GM19240 (cell line): ENCODE measurements at regions not wholly inside any gene's neighbourhood (a gene's known extent, or its start where the extent isn't known, plus 50 kb on each side); places are given as distances from the start of the nearest gene placed in this dataset.

Source experiments
- DNase-seq: peaks from one replicate; pipeline ENCODE4 v3.0.0; 2011; ENCODE audit warnings: low spot score; ENCODE audit not compliant: insufficient read length

- no peak for DNase-seq
Observed at GRCh38 chr5:38207343-38207742, 51.0 kb upstream of the EGFLAM start.

- DNase-seq: no peak
Observed at GRCh38 chr5:38202741-38203140, 55.6 kb upstream of the EGFLAM start.

DNA sequence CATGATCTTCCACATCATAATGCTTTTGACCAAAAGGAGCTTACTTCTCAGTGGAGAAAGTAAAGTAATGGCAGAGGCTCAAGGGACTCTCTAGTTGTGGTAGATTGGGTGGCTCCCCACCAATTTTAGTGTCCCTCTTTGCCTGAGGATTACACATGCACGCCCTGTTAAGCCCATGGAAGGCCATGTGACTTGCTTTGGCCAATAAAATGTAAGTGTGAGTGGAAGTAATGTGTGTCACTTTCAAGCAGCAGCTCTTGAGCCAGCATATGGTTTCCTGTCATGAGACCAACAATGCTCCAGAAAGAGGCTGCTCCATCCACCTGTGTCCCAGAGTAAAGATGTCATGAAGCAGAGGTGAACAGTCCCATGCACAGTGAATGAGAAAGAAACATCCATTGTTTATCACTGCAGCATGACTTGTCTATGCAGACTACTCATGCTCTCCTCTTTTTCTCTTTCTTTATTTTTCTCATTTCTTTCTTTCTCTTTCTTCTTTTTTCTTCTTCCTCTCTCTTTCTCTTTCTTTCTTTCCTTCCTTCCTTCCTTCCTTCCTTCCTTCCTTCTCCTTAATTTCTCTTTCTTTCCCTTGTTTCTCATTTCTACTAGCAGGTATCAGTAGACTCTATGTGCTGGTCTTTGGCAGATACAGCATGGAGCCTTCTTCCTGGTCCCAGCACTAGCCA is 57.3 kb upstream of the EGFLAM start:
- DNase-seq: no peak

- DNase-seq: no peak
Observed at GRCh38 chr5:38197118-38197517, 61.2 kb upstream of the EGFLAM start.

GRCh38 chr5:38193015-38193581 is 65.3 kb upstream of the EGFLAM start:
- DNase-seq: peak; percentile 66

- DNase-seq: no peak
Observed at GRCh38 chr5:38191693-38192092, 66.7 kb upstream of the EGFLAM start.

DNA sequence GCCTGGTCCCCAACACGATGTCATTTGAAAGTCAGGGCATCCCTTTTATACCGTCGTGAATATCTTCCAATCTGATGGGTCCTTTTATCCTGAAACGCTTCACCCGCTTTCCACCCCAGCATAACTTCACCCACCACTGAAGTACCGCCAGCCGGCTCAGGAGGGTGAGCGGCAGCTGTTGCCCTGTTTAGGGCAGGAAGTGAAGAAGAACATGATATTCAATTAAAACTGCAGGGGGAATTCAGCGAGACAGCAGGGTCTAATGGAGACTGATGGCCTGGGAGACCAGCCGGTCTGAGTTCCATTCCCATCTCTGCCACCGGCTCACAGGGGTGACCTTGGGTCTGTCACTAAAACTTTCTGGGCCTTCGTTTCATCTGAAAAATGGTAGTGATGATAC is 68.2 kb upstream of the EGFLAM start:
- no peak for DNase-seq

DNA sequence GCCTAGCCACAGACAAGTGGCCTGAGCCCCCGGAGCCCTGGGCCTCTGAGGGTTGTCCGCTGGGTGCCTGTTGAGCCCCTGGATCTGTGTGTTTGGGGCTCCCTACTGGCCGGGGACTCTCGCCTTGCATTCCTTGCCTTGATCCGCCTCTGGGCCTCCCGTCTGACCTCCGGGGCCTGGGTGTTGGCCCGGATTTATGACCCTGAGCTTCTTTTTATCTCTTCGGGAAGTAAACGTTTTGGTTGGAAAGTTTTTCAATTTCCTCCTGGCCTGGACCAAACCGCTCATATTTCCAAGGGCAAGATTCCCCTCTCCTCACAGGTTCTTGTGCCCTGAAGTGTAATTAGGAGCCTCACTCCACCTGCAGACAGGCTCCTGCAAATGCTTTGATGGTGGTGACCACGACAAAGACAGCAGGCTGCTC is 69.3 kb upstream of the EGFLAM start:
- DNase-seq: no peak

DNA sequence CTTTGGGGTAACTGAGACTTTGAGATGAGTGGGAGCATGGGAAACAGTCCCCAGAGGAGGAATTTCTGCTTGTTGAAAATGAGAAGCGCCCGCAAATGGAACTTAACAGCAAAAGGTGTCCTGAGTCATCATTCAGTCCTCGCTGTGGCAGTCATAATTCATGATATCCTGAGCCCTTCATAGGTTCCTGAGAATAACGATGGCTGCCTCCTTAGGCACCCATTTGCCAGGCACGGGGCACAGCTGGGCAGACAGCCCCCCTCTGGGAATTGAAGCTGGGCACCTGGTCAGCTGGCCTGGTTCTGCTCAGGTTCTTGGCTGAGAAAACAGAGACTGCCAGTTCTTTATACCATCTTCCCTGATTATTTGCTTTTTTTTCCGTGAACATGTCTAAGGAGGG is 69.8 kb upstream of the EGFLAM start:
- no peak for DNase-seq

DNA sequence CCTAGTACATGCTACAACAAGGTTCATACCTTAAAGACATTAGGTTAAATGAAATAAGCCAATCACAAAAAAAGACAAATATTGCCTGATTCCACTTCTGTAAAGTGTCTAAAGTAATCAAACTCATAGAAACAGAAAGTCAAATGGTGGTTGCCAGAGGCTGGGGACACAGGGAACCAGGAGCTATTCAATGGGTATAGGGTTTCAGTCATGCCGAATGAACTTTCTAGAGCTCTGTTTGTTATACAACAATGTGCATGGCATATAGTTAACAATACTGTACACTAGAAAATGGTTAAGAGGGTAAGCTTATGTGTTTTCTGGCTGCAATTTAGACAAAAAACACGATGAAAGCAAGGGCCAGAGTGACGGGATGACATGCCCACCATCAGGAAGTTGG is 70.8 kb upstream of the EGFLAM start:
- no peak for DNase-seq

DNA sequence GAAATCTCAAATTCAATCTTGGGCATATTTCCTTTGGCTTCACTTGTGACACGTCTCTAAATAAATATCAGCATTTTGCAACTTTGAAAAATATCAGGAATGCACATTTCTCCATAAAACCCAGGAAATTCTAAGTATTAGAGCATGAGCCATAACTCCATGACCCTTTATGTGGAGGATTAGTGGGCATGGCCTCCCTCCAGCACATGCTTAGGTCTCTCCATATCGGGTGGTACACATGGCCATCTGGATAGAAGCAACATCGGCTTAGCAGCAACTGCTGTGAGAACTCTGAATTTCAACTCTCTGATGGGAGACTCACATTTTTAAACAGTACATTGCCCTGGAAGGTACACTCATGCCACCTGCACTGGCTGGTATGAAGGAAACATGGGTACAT is 73.7 kb upstream of the EGFLAM start:
- no peak for DNase-seq

DNA sequence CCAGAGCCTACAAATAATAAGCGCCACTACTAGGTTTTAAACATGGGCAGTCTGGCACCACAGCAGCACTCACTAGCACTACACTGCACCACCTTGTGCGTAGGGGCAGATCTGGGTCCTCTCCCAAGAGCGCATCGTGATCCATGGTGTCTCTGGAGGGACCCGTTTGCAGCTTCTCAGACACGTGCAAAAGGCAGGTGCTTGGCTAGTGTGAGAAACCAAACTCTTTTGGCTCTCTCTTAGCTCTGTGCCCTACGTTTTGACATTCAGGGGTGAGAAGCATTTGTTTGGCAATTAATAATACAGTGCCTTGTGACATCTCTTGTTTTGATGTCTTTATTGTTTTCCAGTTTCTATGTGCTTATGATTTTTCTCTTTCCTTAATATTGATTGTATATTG is 75.4 kb upstream of the EGFLAM start:
- no peak for DNase-seq

- DNase-seq: no peak
Observed at GRCh38 chr5:38168029-38168428, 90.3 kb upstream of the EGFLAM start.

DNA sequence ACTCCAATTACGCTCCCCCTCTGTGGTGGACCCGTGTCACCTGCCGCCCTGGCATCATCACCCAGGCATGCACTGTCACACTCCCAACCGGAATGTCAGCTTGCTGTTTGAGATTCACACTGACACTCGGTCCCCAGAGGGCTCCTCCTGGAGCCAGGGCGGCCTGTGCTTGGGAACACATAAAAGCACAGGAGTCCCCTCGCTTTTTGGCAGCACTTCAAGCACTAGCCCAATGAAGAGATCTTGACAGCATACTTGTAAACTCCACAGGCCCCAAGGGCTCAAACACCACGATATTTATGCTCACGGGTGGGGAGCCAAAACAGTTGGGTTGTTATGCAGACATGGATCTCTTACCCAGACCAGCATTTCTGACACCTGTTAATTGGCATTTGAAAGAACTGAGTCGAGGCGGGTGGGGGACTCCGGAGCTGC is 90.8 kb upstream of the EGFLAM start:
- DNase-seq: no peak

DNA sequence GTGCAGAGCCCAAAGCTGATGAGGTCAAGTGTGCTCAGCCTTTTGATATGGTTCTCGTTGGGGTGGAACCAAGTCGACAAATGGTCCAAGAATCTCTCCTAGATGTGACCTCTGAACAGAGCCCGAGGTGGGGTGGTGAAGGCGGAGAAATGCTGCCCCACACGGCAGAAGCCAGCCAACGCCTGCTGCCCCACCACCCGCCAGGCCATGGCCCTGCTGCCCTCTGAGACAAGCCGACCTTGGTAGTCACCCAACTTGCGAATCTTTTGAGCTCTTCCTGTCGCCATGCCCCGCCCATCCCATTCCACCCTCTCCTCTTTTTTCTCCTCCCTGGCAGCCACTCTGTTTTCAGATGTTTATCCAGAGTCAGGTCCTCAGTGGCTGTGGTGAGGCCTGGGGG is 91.5 kb upstream of the EGFLAM start:
- no peak for DNase-seq

- DNase-seq: no peak
Observed at GRCh38 chr5:38165435-38165834, 92.9 kb upstream of the EGFLAM start.

GRCh38 chr5:38164776-38165399 is 93.5 kb upstream of the EGFLAM start:
- no peak for DNase-seq

GRCh38 chr5:38163636-38164237 is 94.6 kb upstream of the EGFLAM start:
- no peak for DNase-seq

DNA sequence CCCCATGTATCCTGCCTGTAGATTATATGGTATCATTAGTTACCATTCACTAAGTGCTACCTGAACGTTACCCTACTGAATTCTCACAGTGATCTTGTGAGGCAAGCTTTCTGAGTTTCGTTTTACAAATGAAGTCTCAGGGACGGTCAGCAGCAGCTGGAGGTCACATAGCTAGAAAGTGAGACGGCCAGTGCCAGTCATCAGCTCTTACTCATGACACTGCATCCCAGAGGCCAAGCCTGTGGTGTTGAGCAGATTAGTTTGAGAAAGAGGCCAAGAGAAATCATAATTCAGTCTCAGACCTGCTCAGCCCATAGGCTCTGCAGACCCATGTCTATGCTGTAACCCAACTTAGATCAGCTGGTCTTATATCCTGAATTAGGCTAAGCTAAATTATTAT is 95.7 kb upstream of the EGFLAM start:
- DNase-seq: no peak

GRCh38 chr5:38157024-38157423 is 101.3 kb upstream of the EGFLAM start:
- DNase-seq: no peak

GRCh38 chr5:38154615-38155204 is 103.6 kb upstream of the EGFLAM start:
- no peak for DNase-seq

DNA sequence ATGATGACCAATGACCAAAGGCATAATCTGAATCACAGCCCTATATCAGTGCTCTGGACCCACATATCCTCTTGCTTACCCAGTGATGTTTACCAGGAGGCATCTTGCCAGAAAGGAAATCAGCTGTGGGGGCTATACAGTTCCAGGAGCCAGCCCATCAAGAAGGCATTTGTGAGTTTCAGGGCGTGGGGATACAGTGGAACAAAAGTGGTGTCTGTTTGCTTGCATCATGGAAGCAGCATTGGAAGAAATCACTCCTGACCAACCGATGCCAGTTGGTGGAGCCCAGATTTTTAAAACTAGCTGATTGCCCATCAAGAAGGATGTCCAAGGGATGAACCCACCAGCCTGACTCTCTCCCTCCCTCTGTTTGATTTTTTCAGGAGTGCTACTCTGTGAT is 106.5 kb upstream of the EGFLAM start:
- no peak for DNase-seq
